H9 (cell line): ENCODE measurements at regions not wholly inside any gene's neighbourhood (a gene's known extent, or its start where the extent isn't known, plus 50 kb on each side); places are given as distances from the start of the nearest gene placed in this dataset.

Experiments used
- DNase-seq: peaks from one replicate; pipeline ENCODE4 v3.0.0-alpha.2; 2017
- H2AFZ ChIP-seq: one replicate; pipeline ENCODE4 v1.6.1; 2013; ENCODE audit warnings: mild to moderate bottlenecking, low read length, control low read depth, moderate library complexity
- H2AK5ac ChIP-seq: 2 replicates; pipeline ENCODE4 v1.6.1; 2013; ENCODE audit warnings: low read length, control low read depth, mixed read lengths; ENCODE audit not compliant: insufficient read length
- H2BK120ac ChIP-seq: one replicate; pipeline ENCODE4 v1.6.1; 2013; ENCODE audit warnings: low read depth, mild to moderate bottlenecking, low read length, control low read depth, inconsistent platforms; ENCODE audit not compliant: poor library complexity, severe bottlenecking
- H2BK12ac ChIP-seq: 2 replicates; pipeline ENCODE4 v1.6.1; 2013; ENCODE audit warnings: low read length, control low read depth, mixed read lengths, low read depth; ENCODE audit not compliant: insufficient read length
- H2BK15ac ChIP-seq: 2 replicates; pipeline ENCODE4 v1.6.1; 2013; ENCODE audit warnings: low read depth, low read length, control low read depth
- H2BK20ac ChIP-seq: one replicate; pipeline ENCODE4 v1.6.1; 2013; ENCODE audit warnings: low read depth, mild to moderate bottlenecking, low read length, control low read depth, inconsistent platforms; ENCODE audit not compliant: poor library complexity, severe bottlenecking
- H2BK5ac ChIP-seq: 2 replicates; pipeline ENCODE4 v1.6.1; 2013; ENCODE audit warnings: low read length, control low read depth, mixed read lengths; ENCODE audit not compliant: insufficient read length
- H3K14ac ChIP-seq: 2 replicates; pipeline ENCODE4 v1.6.1; 2013; ENCODE audit warnings: low read length, control low read depth; ENCODE audit not compliant: insufficient read depth
- H3K18ac ChIP-seq: 2 replicates; pipeline ENCODE4 v1.6.1; 2013; ENCODE audit warnings: low read depth, mild to moderate bottlenecking, mixed read lengths, low read length, control low read depth; ENCODE audit not compliant: insufficient read length
- H3K23ac ChIP-seq: 2 replicates; pipeline ENCODE4 v1.6.1; 2013; ENCODE audit warnings: low read length, control low read depth, mixed read lengths, low read depth; ENCODE audit not compliant: insufficient read length
- H3K23me2 ChIP-seq: 2 replicates; pipeline ENCODE4 v1.6.1; 2013; ENCODE audit warnings: low read depth, mild to moderate bottlenecking, mixed read lengths, low read length, control low read depth; ENCODE audit not compliant: insufficient read length, poor library complexity, severe bottlenecking
- H3K27ac ChIP-seq: 2 replicates; pipeline ENCODE4 v1.5.1; 2013; ENCODE audit warnings: low read length, control low read depth, mixed read lengths, low read depth; ENCODE audit not compliant: insufficient read length
- H3K27me3 ChIP-seq: 2 replicates; pipeline ENCODE4 v1.6.1; 2013; ENCODE audit warnings: low read length, control low read depth, inconsistent platforms; ENCODE audit not compliant: insufficient read depth
- H3K4ac ChIP-seq: 2 replicates; pipeline ENCODE4 v1.6.1; 2013; ENCODE audit warnings: low read depth, mild to moderate bottlenecking, control low read depth, inconsistent platforms, low read length, moderate library complexity
- H3K4me1 ChIP-seq: 2 replicates; pipeline ENCODE4 v1.6.1; 2013; ENCODE audit warnings: low read length, control low read depth, inconsistent platforms; ENCODE audit not compliant: insufficient read depth
- H3K4me2 ChIP-seq: 2 replicates; pipeline ENCODE4 v1.6.1; 2013; ENCODE audit warnings: low read length, control low read depth, mixed read lengths; ENCODE audit not compliant: insufficient read length, insufficient read depth
- H3K56ac ChIP-seq: 2 replicates; pipeline ENCODE4 v1.6.1; 2013; ENCODE audit warnings: low read depth, mild to moderate bottlenecking, mixed read lengths, low read length, control low read depth; ENCODE audit not compliant: insufficient read length
- H3K79me1 ChIP-seq: 2 replicates; pipeline ENCODE4 v1.6.1; 2013; ENCODE audit warnings: low read depth, mild to moderate bottlenecking, moderate library complexity, low read length, control low read depth, inconsistent platforms; ENCODE audit not compliant: insufficient read depth, poor library complexity, severe bottlenecking
- H3K79me2 ChIP-seq: 2 replicates; pipeline ENCODE4 v1.6.1; 2013; ENCODE audit warnings: low read length, control low read depth, inconsistent platforms; ENCODE audit not compliant: insufficient read depth
- H3K9ac ChIP-seq: 2 replicates; pipeline ENCODE4 v1.6.1; 2013; ENCODE audit warnings: low read length, control low read depth, mixed read lengths; ENCODE audit not compliant: insufficient read length; ENCODE audit errors: extremely low read depth
- H3K9me3 ChIP-seq: one replicate; pipeline ENCODE4 v1.6.1; 2013; ENCODE audit warnings: low read depth, low read length, inconsistent platforms; ENCODE audit not compliant: control insufficient read depth
- H3T11ph ChIP-seq: one replicate; pipeline ENCODE4 v1.6.1; 2013; ENCODE audit warnings: mild to moderate bottlenecking, low read length, control low read depth, inconsistent platforms
- H4K20me1 ChIP-seq: one replicate; pipeline ENCODE4 v1.6.1; 2013; ENCODE audit not compliant: control insufficient read depth, insufficient read length, insufficient read depth
- H4K5ac ChIP-seq: 2 replicates; pipeline ENCODE4 v1.6.1; 2013; ENCODE audit warnings: low read depth, mild to moderate bottlenecking, mixed read lengths, low read length, control low read depth; ENCODE audit not compliant: insufficient read length
- H4K8ac ChIP-seq: replicated peaks from 2 replicates; pipeline ENCODE4 v1.6.1; 2013; ENCODE audit warnings: low read length, control low read depth, mixed read lengths, low read depth; ENCODE audit not compliant: insufficient read length
- H4K91ac ChIP-seq: 2 replicates; pipeline ENCODE4 v1.6.1; 2013; ENCODE audit warnings: low read depth, mild to moderate bottlenecking, moderate library complexity, mixed read lengths, low read length, control low read depth; ENCODE audit not compliant: insufficient read length
- H3K27ac Mint-ChIP-seq, 3 experiments: 2 replicates in 2 of 3; 3 replicates in 1 of 3; pipeline ENCODE4 v1.8.0; 2020 to 2021; ENCODE audit warnings: mixed read lengths in 3 of 3, mild to moderate bottlenecking in 1 of 3, moderate library complexity in 1 of 3
- H3K27me3 Mint-ChIP-seq: 2 replicates; pipeline ENCODE4 v1.8.0; 2021; ENCODE audit warnings: low read depth, mild to moderate bottlenecking, moderate library complexity, mixed read lengths
- H3K36me3 Mint-ChIP-seq, 3 experiments: 2 replicates in 2 of 3; 3 replicates in 1 of 3; pipeline ENCODE4 v1.8.0; 2020 to 2021; ENCODE audit warnings: low read depth in 3 of 3, mixed read lengths in 3 of 3; ENCODE audit not compliant: insufficient read depth in 1 of 3
- H3K4me1 Mint-ChIP-seq, 2 experiments: 2 replicates each; pipeline ENCODE4 v1.8.0; 2020; ENCODE audit warnings: mixed read lengths in 2 of 2
- H3K4me3 Mint-ChIP-seq, 2 experiments: 2 replicates in 1 of 2; 3 replicates in 1 of 2; pipeline ENCODE4 v1.8.0; 2020 to 2021; ENCODE audit warnings: mild to moderate bottlenecking in 2 of 2, mixed read lengths in 2 of 2, moderate library complexity in 1 of 2
- H3K9me3 Mint-ChIP-seq, 2 experiments: 2 replicates in 1 of 2; 3 replicates in 1 of 2; pipeline ENCODE4 v1.8.0; 2020; ENCODE audit warnings: mild to moderate bottlenecking in 2 of 2, mixed read lengths in 2 of 2, moderate library complexity in 1 of 2
- CTCF ChIP-seq: fragments of 200-600 bp; sonication (generic); conservative IDR thresholded peaks from 3 replicates; pipeline ENCODE4 v1.8.0; 2021; ENCODE audit warnings: antibody characterized with exemption, mild to moderate bottlenecking
- WGBS: extraction: QIAGEN DNeasy Blood & Tissue Kit; methylation state at CpG from one replicate; pipeline ENCODE4 v1.1.7; 2013; ENCODE audit warnings: missing lambda C conversion rate, low lambda C conversion rate, mixed read lengths; ENCODE audit not compliant: insufficient read length; ENCODE audit errors: extremely low coverage; 5-methylcytosine and 5-hydroxymethylcytosine counted together

DNA sequence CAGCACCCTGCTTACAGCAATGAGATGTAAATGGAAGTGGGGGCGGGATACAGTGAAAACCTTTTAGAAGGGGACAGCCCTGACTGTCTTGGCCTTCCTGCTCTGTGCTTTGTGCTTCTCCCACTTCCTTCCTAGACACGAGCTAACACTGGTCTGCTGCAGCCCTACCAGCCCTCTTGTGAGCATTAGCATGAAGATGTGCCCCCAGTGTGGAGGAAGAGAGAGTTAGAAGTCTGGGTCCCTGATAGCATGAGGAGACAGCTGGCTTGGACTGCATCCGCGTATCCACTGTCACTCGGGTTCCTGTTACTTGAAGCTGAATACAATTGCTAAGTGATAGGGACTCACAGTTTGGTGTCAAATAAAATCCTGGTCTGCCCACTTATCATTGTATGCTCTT, 248.1 kb upstream of the SOX5 start:
- Mint-ChIP-seq H3K9me3 (no peaks in the 10 kb centered on the region), H3K4me1 (peaks cover 14 to 16% of the 10 kb centered on the region in 2 experiments), H3K36me3 (no peaks in the 10 kb centered on the region; a peak in 1 of 7 replicates), H3K27ac (peak overlapping the region in 2 of 3 experiments; percentile 50 to 79; a peak in 4 of 7 replicates), H3K4me3 (no peak overlapping the region), H3K27me3 (no peaks in the 10 kb centered on the region)
- Histone ChIP-seq H4K91ac (no peak overlapping the region), H3K79me1 (no peaks in the 10 kb centered on the region), H2BK20ac (no peak overlapping the region), H3K27me3 (no peaks in the 10 kb centered on the region), H2BK5ac (no peak overlapping the region), H2AK5ac (no peak overlapping the region), H3K9me3 (no peaks in the 10 kb centered on the region), H3K4me2 (no peak overlapping the region), H3K23ac (no peak overlapping the region), H3K14ac (peak overlapping the region; percentile 6; the same call in 1 of the 2 replicates), H3K4me1 (no peaks in the 10 kb centered on the region; the same call in 1 of the 2 replicates), H3K4ac (no peak overlapping the region), H4K8ac (no peak overlapping the region), H2AFZ (no peak overlapping the region), H3K23me2 (no peaks in the 10 kb centered on the region), H2BK120ac (no peak overlapping the region), H4K20me1 (no peaks in the 10 kb centered on the region), H3K79me2 (no peaks in the 10 kb centered on the region), H2BK15ac (no peak overlapping the region), H3K9ac (no peak overlapping the region), H3T11ph (no peak overlapping the region), H3K56ac (no peak overlapping the region), H2BK12ac (no peak overlapping the region), H3K18ac (no peak overlapping the region), H4K5ac (no peak overlapping the region), H3K27ac (no peak overlapping the region)
- no CpG with 5 or more reads among the region's 5 CpGs for WGBS
- peak; percentile 44 for DNase-seq
- TF ChIP-seq CTCF: no peak
